ENCODE measurements at regions not wholly inside any gene's neighbourhood (a gene's known extent, or its start where the extent isn't known, plus 50 kb on each side); places are given as distances from the start of the nearest gene placed in this dataset.

GRCh38 chr2:41944220-41944880, 103.5 kb upstream of the PKDCC start:
- no peak for TF ChIP-seq CTCF (IDR thresholded peaks at IDR 0.05 in 2 of 3, conservative IDR thresholded peaks at IDR 0.05 in 1 of 3; ENCODE audit: control insufficient read depth in 2 of 3, extremely low read depth in 1 of 3, insufficient read depth in 1 of 3, low read depth in 3 of 3, low read length in 3 of 3)
- no peak for TF ChIP-seq KAT2A (conservative IDR thresholded peaks at IDR 0.05; ENCODE audit: control insufficient read depth, low read depth, low read length)
- TF ChIP-seq MYB (IDR thresholded peaks at IDR 0.05; ENCODE audit: borderline replicate concordance, low read depth, low read length), result no peak
- no peak for TF ChIP-seq EP300 (IDR thresholded peaks at IDR 0.05; ENCODE audit: borderline replicate concordance in 1 of 2, control insufficient read depth in 1 of 2, low read depth in 2 of 2, low read length in 2 of 2)
- TF ChIP-seq LARP7 (IDR thresholded peaks at IDR 0.05), result no peak
- no peak for TF ChIP-seq HCFC1 (IDR thresholded peaks at IDR 0.05; ENCODE audit: low read length)
- no peak for TF ChIP-seq ELK1 (IDR thresholded peaks at IDR 0.05; ENCODE audit: low read depth, low read length)

Measured in GM12878 (cell line).